ENCODE measurements at regions not wholly inside any gene's neighbourhood (a gene's known extent, or its start where the extent isn't known, plus 50 kb on each side); places are given as distances from the start of the nearest gene placed in this dataset.

- DNase-seq (ENCODE audit: low spot score): no peak
Measured at GRCh38 chr5:63726496-63726895, 235.7 kb downstream of the HTR1A start.

GRCh38 chr5:63719147-63719546 lies 243.1 kb downstream of the HTR1A start:
- no peak for DNase-seq (ENCODE audit: low spot score)

- no peak for DNase-seq (ENCODE audit: low spot score)
Measured at GRCh38 chr5:63700241-63700640, 262.0 kb downstream of the HTR1A start.

GRCh38 chr5:63697811-63698210 lies 264.4 kb downstream of the HTR1A start:
- no peak for DNase-seq (ENCODE audit: low spot score)

GRCh38 chr5:63690546-63690945 lies 271.7 kb downstream of the HTR1A start:
- DNase-seq (ENCODE audit: low spot score): no peak

GRCh38 chr5:63687854-63688516 lies 274.3 kb downstream of the HTR1A start:
- no peak for DNase-seq (ENCODE audit: low spot score)

GRCh38 chr5:63686938-63687337 lies 275.3 kb downstream of the HTR1A start:
- DNase-seq (ENCODE audit: low spot score): no peak

GRCh38 chr5:63686181-63686580 lies 276.1 kb downstream of the HTR1A start:
- DNase-seq (ENCODE audit: low spot score): no peak

- no peak for DNase-seq (ENCODE audit: low spot score)
Measured at GRCh38 chr5:63685454-63685853, 276.8 kb downstream of the HTR1A start.

GRCh38 chr5:63674881-63675280 lies 287.4 kb downstream of the HTR1A start:
- no peak for DNase-seq (ENCODE audit: low spot score)

GRCh38 chr5:63655043-63655442 lies 307.2 kb downstream of the HTR1A start:
- DNase-seq (ENCODE audit: low spot score): no peak

GRCh38 chr5:63650581-63650980 lies 311.7 kb downstream of the HTR1A start:
- DNase-seq (ENCODE audit: low spot score): no peak

- DNase-seq (ENCODE audit: low spot score): no peak
Measured at GRCh38 chr5:63648376-63648775, 313.9 kb downstream of the HTR1A start.

- no peak for DNase-seq (ENCODE audit: low spot score)
Measured at GRCh38 chr5:63629951-63630630, 332.2 kb downstream of the HTR1A start.

GRCh38 chr5:63613442-63613841 lies 348.8 kb downstream of the HTR1A start:
- DNase-seq (ENCODE audit: low spot score): no peak

GRCh38 chr5:63603996-63604395 lies 358.2 kb downstream of the HTR1A start:
- DNase-seq (ENCODE audit: low spot score): no peak

- no peak for DNase-seq (ENCODE audit: low spot score)
Measured at GRCh38 chr5:63602971-63603370, 359.3 kb downstream of the HTR1A start.

- DNase-seq (ENCODE audit: low spot score): no peak
Measured at GRCh38 chr5:63596254-63596653, 366.0 kb downstream of the HTR1A start.

GRCh38 chr5:63573380-63573779 lies 388.9 kb downstream of the HTR1A start:
- DNase-seq (ENCODE audit: low spot score): no peak

- no peak for DNase-seq (ENCODE audit: low spot score)
Measured at GRCh38 chr5:63572740-63573139, 389.5 kb downstream of the HTR1A start.

GRCh38 chr5:63570752-63571151 lies 391.5 kb downstream of the HTR1A start:
- no peak for DNase-seq (ENCODE audit: low spot score)

GRCh38 chr5:63564789-63565188 lies 397.5 kb downstream of the HTR1A start:
- no peak for DNase-seq (ENCODE audit: low spot score)

GRCh38 chr5:63563008-63563917 lies 399.0 kb downstream of the HTR1A start:
- DNase-seq (ENCODE audit: low spot score): no peak
